ENCODE measurements at regions not wholly inside any gene's neighbourhood (a gene's known extent, or its start where the extent isn't known, plus 50 kb on each side); places are given as distances from the start of the nearest gene placed in this dataset.

GRCh38 chr1:101112051-101112780, 86.6 kb upstream of the DPH5 start:
- no peaks in the 10 kb centered on the region for H3K9me3 ChIP-seq (ENCODE audit: low read depth)
- no peaks in the 10 kb centered on the region for H3F3A ChIP-seq (ENCODE audit: insufficient read depth)
- H3K9me2 ChIP-seq (ENCODE audit: insufficient read depth), result no peaks in the 10 kb centered on the region
- H3K4me1 ChIP-seq (ENCODE audit: insufficient read depth), result no peaks in the 10 kb centered on the region
- 60 to 62% methylated on average over 6 of the region's 6 CpGs for WGBS, 2 experiments (ENCODE audit: low coverage in 1 of 2, low lambda C conversion rate in 2 of 2, missing lambda C conversion rate in 2 of 2)
- H3K27ac ChIP-seq, result no peak overlapping the region
- H3K79me2 ChIP-seq (ENCODE audit: insufficient read depth), result no peaks in the 10 kb centered on the region
- DNase-seq, result no peak
- no peaks in the 10 kb centered on the region for H3K27me3 ChIP-seq (replicated peaks; ENCODE audit: insufficient read depth)
- no peak overlapping the region for H2AFZ ChIP-seq
- no peaks in the 10 kb centered on the region for H4K20me1 ChIP-seq (ENCODE audit: insufficient read depth)
- H3K4me2 ChIP-seq (ENCODE audit: unreplicated experiment), result no peak overlapping the region
- H3K4me3 ChIP-seq, result no peak overlapping the region
- H3K9ac ChIP-seq, result no peak overlapping the region
- in situ Hi-C loops (cut with MboI), result no loop called here
- no peak for TF ChIP-seq EZH2phosphoT487 (IDR thresholded peaks at IDR 0.05; ENCODE audit: insufficient read depth, low read depth)
- H3K36me3 ChIP-seq (ENCODE audit: low read depth), result no peaks in the 10 kb centered on the region

DNA sequence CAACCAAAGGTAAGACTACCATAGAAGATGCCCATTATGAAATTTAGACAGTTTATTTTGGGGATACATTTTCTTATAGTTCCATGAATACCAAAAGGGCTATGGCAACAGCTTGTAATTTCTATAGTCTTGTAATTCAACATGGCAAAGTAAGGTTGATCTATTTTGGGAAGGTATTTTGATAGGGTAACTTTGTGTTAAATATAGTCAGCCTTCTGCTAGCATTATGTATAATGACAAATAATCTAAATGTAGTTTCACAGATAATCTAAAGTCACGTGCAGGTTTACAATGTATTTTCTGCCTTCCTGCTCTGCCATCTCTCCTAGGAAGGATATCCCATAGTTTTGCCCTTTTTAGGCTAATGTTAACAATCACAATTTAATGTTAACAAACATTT, 85.9 kb upstream of the DPH5 start:
- H3K9me2 ChIP-seq (ENCODE audit: insufficient read depth), result no peaks in the 10 kb centered on the region
- in situ Hi-C loops (cut with MboI), result no loop called here
- no peak overlapping the region for H3K9ac ChIP-seq
- no peaks in the 10 kb centered on the region for H3K4me1 ChIP-seq (ENCODE audit: insufficient read depth)
- H3K27ac ChIP-seq, result no peak overlapping the region
- no peak overlapping the region for H2AFZ ChIP-seq
- H3K4me3 ChIP-seq, result no peak overlapping the region
- WGBS, 2 experiments (ENCODE audit: low coverage in 1 of 2, low lambda C conversion rate in 2 of 2, missing lambda C conversion rate in 2 of 2), result 89 to 94% methylated on average over 1 of the region's 1 CpG
- H3K36me3 ChIP-seq (ENCODE audit: low read depth), result no peaks in the 10 kb centered on the region
- H3K4me2 ChIP-seq (ENCODE audit: unreplicated experiment), result no peak overlapping the region
- H4K20me1 ChIP-seq (ENCODE audit: insufficient read depth), result no peaks in the 10 kb centered on the region
- DNase-seq, result no peak
- no peaks in the 10 kb centered on the region for H3K27me3 ChIP-seq (replicated peaks; ENCODE audit: insufficient read depth)
- H3K79me2 ChIP-seq (ENCODE audit: insufficient read depth), result no peaks in the 10 kb centered on the region
- H3F3A ChIP-seq (ENCODE audit: insufficient read depth), result no peaks in the 10 kb centered on the region
- TF ChIP-seq EZH2phosphoT487 (IDR thresholded peaks at IDR 0.05; ENCODE audit: insufficient read depth, low read depth) (no peak), EZH2 (IDR thresholded peaks at IDR 0.05; ENCODE audit: insufficient read depth, poor library complexity, severe bottlenecking) (no peak)
- no peaks in the 10 kb centered on the region for H3K9me3 ChIP-seq (ENCODE audit: low read depth)

- TF ChIP-seq EZH2 (IDR thresholded peaks at IDR 0.05; ENCODE audit: insufficient read depth, poor library complexity, severe bottlenecking) (no peak), EZH2phosphoT487 (IDR thresholded peaks at IDR 0.05; ENCODE audit: insufficient read depth, low read depth) (no peak)
- H3K36me3 ChIP-seq (ENCODE audit: low read depth), result no peaks in the 10 kb centered on the region
- no peak overlapping the region for H3K4me3 ChIP-seq
- H3F3A ChIP-seq (ENCODE audit: insufficient read depth), result no peaks in the 10 kb centered on the region
- H2AFZ ChIP-seq, result no peak overlapping the region
- peaks cover 11% of the 10 kb centered on the region; the same call in 1 of the 2 replicates for H3K4me1 ChIP-seq (ENCODE audit: insufficient read depth)
- no peaks in the 10 kb centered on the region for H4K20me1 ChIP-seq (ENCODE audit: insufficient read depth)
- in situ Hi-C loops (cut with MboI), result no loop called here
- H3K27me3 ChIP-seq (replicated peaks; ENCODE audit: insufficient read depth), result no peaks in the 10 kb centered on the region
- no peak overlapping the region for H3K27ac ChIP-seq
- no peak for DNase-seq
- H3K4me2 ChIP-seq (ENCODE audit: unreplicated experiment), result no peak overlapping the region
- H3K9ac ChIP-seq, result no peak overlapping the region
- H3K9me2 ChIP-seq (ENCODE audit: insufficient read depth), result no peaks in the 10 kb centered on the region
- no peaks in the 10 kb centered on the region for H3K9me3 ChIP-seq (ENCODE audit: low read depth)
- 64 to 69% methylated on average over 1 of the region's 1 CpG for WGBS, 2 experiments (ENCODE audit: low coverage in 1 of 2, low lambda C conversion rate in 2 of 2, missing lambda C conversion rate in 2 of 2)
- no peaks in the 10 kb centered on the region for H3K79me2 ChIP-seq (ENCODE audit: insufficient read depth)
Measured at GRCh38 chr1:101109791-101110190, 84.2 kb upstream of the DPH5 start.

DNA sequence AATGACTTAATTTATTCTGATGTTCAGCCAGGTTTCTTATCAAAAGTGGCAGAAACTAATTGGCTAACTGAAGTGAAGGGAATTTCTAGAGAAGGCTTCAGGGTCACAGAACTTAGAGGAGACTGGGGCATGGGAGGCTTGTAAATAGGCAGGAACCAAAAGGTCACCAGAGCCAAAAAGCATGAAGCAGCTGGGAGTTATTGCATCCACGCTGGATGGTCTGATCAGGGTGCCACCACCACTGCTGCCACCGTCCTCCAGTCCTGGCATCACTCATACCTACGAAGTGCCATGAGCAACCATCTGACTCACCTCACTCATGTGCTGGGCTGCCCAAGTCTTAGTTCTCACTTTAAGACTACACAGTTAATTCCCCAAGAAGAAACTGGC, 82.5 kb upstream of the DPH5 start:
- TF ChIP-seq EZH2phosphoT487 (IDR thresholded peaks at IDR 0.05; ENCODE audit: insufficient read depth, low read depth) (no peak), EZH2 (IDR thresholded peaks at IDR 0.05; ENCODE audit: insufficient read depth, poor library complexity, severe bottlenecking) (no peak)
- H2AFZ ChIP-seq, result no peak overlapping the region
- WGBS, 2 experiments (ENCODE audit: low coverage in 1 of 2, low lambda C conversion rate in 2 of 2, missing lambda C conversion rate in 2 of 2), result 81 to 84% methylated on average over 3 of the region's 3 CpGs

More for the DNA sequence above, 82.5 kb upstream of the DPH5 start:
- H3K4me1 ChIP-seq (ENCODE audit: insufficient read depth), result peaks cover 11% of the 10 kb centered on the region; the same call in 1 of the 2 replicates
- H3K4me3 ChIP-seq, result no peak overlapping the region
- no peaks in the 10 kb centered on the region for H3K36me3 ChIP-seq (ENCODE audit: low read depth)
- DNase-seq, result no peak
- no peaks in the 10 kb centered on the region for H3K79me2 ChIP-seq (ENCODE audit: insufficient read depth)
- H4K20me1 ChIP-seq (ENCODE audit: insufficient read depth), result no peaks in the 10 kb centered on the region
- H3K9ac ChIP-seq, result no peak overlapping the region
- H3K9me2 ChIP-seq (ENCODE audit: insufficient read depth), result no peaks in the 10 kb centered on the region
- no peaks in the 10 kb centered on the region for H3K27me3 ChIP-seq (replicated peaks; ENCODE audit: insufficient read depth)
- H3K27ac ChIP-seq, result no peak overlapping the region
- H3K9me3 ChIP-seq (ENCODE audit: low read depth), result no peaks in the 10 kb centered on the region
- in situ Hi-C loops (cut with MboI), result no loop called here
- H3K4me2 ChIP-seq (ENCODE audit: unreplicated experiment), result no peak overlapping the region
- H3F3A ChIP-seq (ENCODE audit: insufficient read depth), result no peaks in the 10 kb centered on the region

Measured in GM23248 (cell line).